VCaP (cell line): ENCODE measurements at regions not wholly inside any gene's neighbourhood (a gene's known extent, or its start where the extent isn't known, plus 50 kb on each side); places are given as distances from the start of the nearest gene placed in this dataset.

Experiments used
- H3K27ac ChIP-seq: fragments of 450-650 bp; 2 replicates; pipeline ENCODE4 v1.5.1; 2017
- CTCF ChIP-seq: fragments of 450-650 bp; conservative IDR thresholded peaks from 2 replicates; pipeline ENCODE4 v1.5.1; 2017; ENCODE audit warnings: mild to moderate bottlenecking, moderate library complexity

GRCh38 chr14:30251557-30252100, 307.3 kb upstream of the G2E3 start:
- no peak for TF ChIP-seq CTCF

GRCh38 chr14:30252151-30252550, 306.8 kb upstream of the G2E3 start:
- TF ChIP-seq CTCF = no peak
- peak overlapping the region; percentile 2; the same call in 1 of the 2 replicates for H3K27ac ChIP-seq

More at GRCh38 chr14:30251557-30252100, 307.3 kb upstream of the G2E3 start:
- peak overlapping the region; percentile 2; the same call in 1 of the 2 replicates for H3K27ac ChIP-seq

GRCh38 chr14:30252783-30253674, 305.9 kb upstream of the G2E3 start:
- no peak for TF ChIP-seq CTCF
- no peak overlapping the region for H3K27ac ChIP-seq

GRCh38 chr14:30256627-30257026, 302.3 kb upstream of the G2E3 start:
- no peak overlapping the region for H3K27ac ChIP-seq
- no peak for TF ChIP-seq CTCF

GRCh38 chr14:30257946-30258661, 300.9 kb upstream of the G2E3 start:
- TF ChIP-seq CTCF = no peak
- H3K27ac ChIP-seq = no peak overlapping the region

- no peak for TF ChIP-seq CTCF
- no peak overlapping the region for H3K27ac ChIP-seq
Measured at GRCh38 chr14:30260833-30261607, 297.9 kb upstream of the G2E3 start.
